Skin epidermis (tissue), 12 donors: ENCODE measurements at regions not wholly inside any gene's neighbourhood (a gene's known extent, or its start where the extent isn't known, plus 50 kb on each side); places are given as distances from the start of the nearest gene placed in this dataset.
"Not testable (repeated sequence)": the region's sequence is repeated elsewhere in the genome, so short reads cannot be mapped to it uniquely, and the experiment has no call there.

Experiments
- H3K27ac ChIP-seq, 21 experiments: fragments of 200-600 bp; sonication (generic) in 11 of 21; one replicate each; pipeline ENCODE4 v1.5.0; 2020; ENCODE audit warnings: mild to moderate bottlenecking in 3 of 21, inconsistent platforms in 2 of 21, moderate library complexity in 2 of 21
- H3K4me3 ChIP-seq, 7 experiments: fragments of 200-600 bp; sonication (generic) in 2 of 7; one replicate each; pipeline ENCODE4 v1.5.0; 2020; ENCODE audit warnings: inconsistent platforms in 2 of 7, mild to moderate bottlenecking in 2 of 7, moderate library complexity in 1 of 7

GRCh38 chrX:14354521-14354920 is 174.8 kb upstream of the GLRA2 start:
- no peak overlapping the region for H3K27ac ChIP-seq
- no peak overlapping the region for H3K4me3 ChIP-seq

- Histone ChIP-seq H3K27ac (no peak overlapping the region), H3K4me3 (no peak overlapping the region)
Observed at GRCh38 chrX:14352511-14352910, 176.8 kb upstream of the GLRA2 start.

- Histone ChIP-seq H3K4me3 (no peak overlapping the region), H3K27ac (peak overlapping the region in 1 of 21 experiments; percentile 33)
Observed at GRCh38 chrX:14351611-14352303, 177.6 kb upstream of the GLRA2 start.

- H3K27ac ChIP-seq, result no peak overlapping the region
- no peak overlapping the region for H3K4me3 ChIP-seq
Observed at GRCh38 chrX:14347523-14347922, 181.8 kb upstream of the GLRA2 start.

- Histone ChIP-seq H3K4me3 (no peak overlapping the region), H3K27ac (no peak overlapping the region)
Observed at GRCh38 chrX:14344172-14344940, 185.0 kb upstream of the GLRA2 start.

GRCh38 chrX:14309431-14309830 is 219.9 kb upstream of the GLRA2 start:
- no peak overlapping the region for H3K4me3 ChIP-seq
- H3K27ac ChIP-seq, result no peak overlapping the region

- H3K27ac ChIP-seq, H3K4me3 ChIP-seq: not testable (repeated sequence)
Observed at GRCh38 chrX:14308976-14309375, 220.4 kb upstream of the GLRA2 start.

GRCh38 chrX:14303891-14304290 is 225.4 kb upstream of the GLRA2 start:
- H3K27ac ChIP-seq, result no peak overlapping the region
- H3K4me3 ChIP-seq, result no peak overlapping the region

GRCh38 chrX:14302561-14302960 is 226.8 kb upstream of the GLRA2 start:
- not testable (repeated sequence) for H3K4me3 ChIP-seq, H3K27ac ChIP-seq

GRCh38 chrX:14300376-14300775 is 229.0 kb upstream of the GLRA2 start:
- H3K4me3 ChIP-seq, result no peak overlapping the region
- no peak overlapping the region for H3K27ac ChIP-seq

- Histone ChIP-seq H3K4me3 (no peak overlapping the region), H3K27ac (no peak overlapping the region)
Observed at GRCh38 chrX:14295426-14295825, 233.9 kb upstream of the GLRA2 start.

GRCh38 chrX:14291666-14292500 is 237.5 kb upstream of the GLRA2 start:
- H3K27ac ChIP-seq, result no peak overlapping the region
- no peak overlapping the region for H3K4me3 ChIP-seq

- Histone ChIP-seq H3K27ac (no peak overlapping the region), H3K4me3 (no peak overlapping the region)
Observed at GRCh38 chrX:14290335-14290734, 239.0 kb upstream of the GLRA2 start.

- H3K4me3 ChIP-seq, result no peak overlapping the region
- no peak overlapping the region for H3K27ac ChIP-seq
Observed at GRCh38 chrX:14274691-14275090, 245.0 kb upstream of the GEMIN8 start.

GRCh38 chrX:14267216-14267615 is 237.5 kb upstream of the GEMIN8 start:
- H3K4me3 ChIP-seq, result no peak overlapping the region
- H3K27ac ChIP-seq, result no peak overlapping the region

GRCh38 chrX:14266705-14267104 is 237.0 kb upstream of the GEMIN8 start:
- no peak overlapping the region for H3K27ac ChIP-seq
- H3K4me3 ChIP-seq, result no peak overlapping the region

GRCh38 chrX:14243823-14244222 is 214.1 kb upstream of the GEMIN8 start:
- no peak overlapping the region for H3K4me3 ChIP-seq

GRCh38 chrX:14235004-14235403 is 205.3 kb upstream of the GEMIN8 start:
- H3K27ac ChIP-seq, result no peak overlapping the region
- no peak overlapping the region for H3K4me3 ChIP-seq

More at GRCh38 chrX:14243823-14244222, 214.1 kb upstream of the GEMIN8 start:
- no peak overlapping the region for H3K27ac ChIP-seq

- no peak overlapping the region for H3K4me3 ChIP-seq
- H3K27ac ChIP-seq, result no peak overlapping the region
Observed at GRCh38 chrX:14232688-14233087, 203.0 kb upstream of the GEMIN8 start.

GRCh38 chrX:14228611-14229010 is 198.9 kb upstream of the GEMIN8 start:
- Histone ChIP-seq H3K4me3 (no peak overlapping the region), H3K27ac (no peak overlapping the region)
